Testis (tissue), 2 donors: ENCODE measurements at regions not wholly inside any gene's neighbourhood (a gene's known extent, or its start where the extent isn't known, plus 50 kb on each side); places are given as distances from the start of the nearest gene placed in this dataset.

Experiments
- DNase-seq: peaks from one replicate; pipeline ENCODE4 v3.0.0-alpha.2; 2019
- H3K27ac ChIP-seq, 2 donors: fragments of 200-600 bp; sonication (generic); one replicate each; pipeline ENCODE4 v1.5.1; 2019
- H3K27me3 ChIP-seq: fragments of 200-600 bp; sonication (generic); one replicate; pipeline ENCODE4 v1.5.1; 2019
- H3K36me3 ChIP-seq: fragments of 200-600 bp; sonication (generic); one replicate; pipeline ENCODE4 v1.5.1; 2017; ENCODE audit warnings: low read depth; ENCODE audit errors: missing control alignments
- H3K4me1 ChIP-seq: fragments of 200-600 bp; sonication (generic); one replicate; pipeline ENCODE4 v1.5.1; 2019
- H3K4me3 ChIP-seq, 2 donors: fragments of 200-600 bp; sonication (generic); one replicate each; pipeline ENCODE4 v1.5.1; 2017 to 2019
- H3K9me3 ChIP-seq: fragments of 200-600 bp; sonication (generic); one replicate; pipeline ENCODE4 v1.5.1; 2017
- POLR2A ChIP-seq: fragments of 450-650 bp; IDR thresholded peaks from one replicate; pipeline ENCODE4 v1.6.1; 2017; ENCODE audit warnings: antibody characterized with exemption, mild to moderate bottlenecking, moderate library complexity
- WGBS, 2 donors: methylation state at CpG; one replicate each; pipeline ENCODE4 v1.1.5; 2018; 5-methylcytosine and 5-hydroxymethylcytosine counted together
- intact Hi-C: fragments of 100-400 bp; cut with DNase I; formaldehyde crosslinking; loops from one replicate; pipeline ENCODE4 v1.15.1; 2023; ENCODE audit warnings: low total_unique reads
- TF ChIP-seq, protein P1 (sequence below), 3 experiments: fragments of 450-650 bp in 2 of 3; fragments of 200-600 bp in 1 of 3; sonication (generic) in 1 of 3; IDR thresholded peaks; one replicate each; pipeline ENCODE4 v1.5.1; 2016 to 2019; ENCODE audit warnings: antibody characterized with exemption in 3 of 3, mild to moderate bottlenecking in 2 of 3, moderate library complexity in 1 of 3

GRCh38 chr12:65665817-65666216 is 158.5 kb upstream of the HMGA2 start:
- TF ChIP-seq, protein P1, sequence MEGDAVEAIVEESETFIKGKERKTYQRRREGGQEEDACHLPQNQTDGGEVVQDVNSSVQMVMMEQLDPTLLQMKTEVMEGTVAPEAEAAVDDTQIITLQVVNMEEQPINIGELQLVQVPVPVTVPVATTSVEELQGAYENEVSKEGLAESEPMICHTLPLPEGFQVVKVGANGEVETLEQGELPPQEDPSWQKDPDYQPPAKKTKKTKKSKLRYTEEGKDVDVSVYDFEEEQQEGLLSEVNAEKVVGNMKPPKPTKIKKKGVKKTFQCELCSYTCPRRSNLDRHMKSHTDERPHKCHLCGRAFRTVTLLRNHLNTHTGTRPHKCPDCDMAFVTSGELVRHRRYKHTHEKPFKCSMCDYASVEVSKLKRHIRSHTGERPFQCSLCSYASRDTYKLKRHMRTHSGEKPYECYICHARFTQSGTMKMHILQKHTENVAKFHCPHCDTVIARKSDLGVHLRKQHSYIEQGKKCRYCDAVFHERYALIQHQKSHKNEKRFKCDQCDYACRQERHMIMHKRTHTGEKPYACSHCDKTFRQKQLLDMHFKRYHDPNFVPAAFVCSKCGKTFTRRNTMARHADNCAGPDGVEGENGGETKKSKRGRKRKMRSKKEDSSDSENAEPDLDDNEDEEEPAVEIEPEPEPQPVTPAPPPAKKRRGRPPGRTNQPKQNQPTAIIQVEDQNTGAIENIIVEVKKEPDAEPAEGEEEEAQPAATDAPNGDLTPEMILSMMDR (IDR thresholded peaks at IDR 0.05), result no peak
- TF ChIP-seq POLR2A, result no peak
- WGBS, 2 donors, result 98 to 99% methylated on average over 2 of the region's 2 CpGs
- Histone ChIP-seq H3K4me3 (no peak overlapping the region), H3K9me3 (no peaks in the 10 kb centered on the region), H3K36me3 (no peaks in the 10 kb centered on the region), H3K27me3 (no peaks in the 10 kb centered on the region), H3K27ac (no peak overlapping the region), H3K4me1 (no peaks in the 10 kb centered on the region)
- intact Hi-C loops, result no loop called here
- no peak for DNase-seq

GRCh38 chr12:65666876-65667275 is 157.4 kb upstream of the HMGA2 start:
- Histone ChIP-seq H3K4me1 (no peaks in the 10 kb centered on the region), H3K36me3 (no peaks in the 10 kb centered on the region), H3K27me3 (no peaks in the 10 kb centered on the region), H3K27ac (no peak overlapping the region), H3K9me3 (no peaks in the 10 kb centered on the region), H3K4me3 (no peak overlapping the region)
- DNase-seq, result no peak
- intact Hi-C loops, result no loop called here
- 66 to 70% methylated on average over 2 of the region's 2 CpGs for WGBS, 2 donors
- TF ChIP-seq, protein P1 (IDR thresholded peaks at IDR 0.05), result no peak
- TF ChIP-seq POLR2A, result no peak

DNA sequence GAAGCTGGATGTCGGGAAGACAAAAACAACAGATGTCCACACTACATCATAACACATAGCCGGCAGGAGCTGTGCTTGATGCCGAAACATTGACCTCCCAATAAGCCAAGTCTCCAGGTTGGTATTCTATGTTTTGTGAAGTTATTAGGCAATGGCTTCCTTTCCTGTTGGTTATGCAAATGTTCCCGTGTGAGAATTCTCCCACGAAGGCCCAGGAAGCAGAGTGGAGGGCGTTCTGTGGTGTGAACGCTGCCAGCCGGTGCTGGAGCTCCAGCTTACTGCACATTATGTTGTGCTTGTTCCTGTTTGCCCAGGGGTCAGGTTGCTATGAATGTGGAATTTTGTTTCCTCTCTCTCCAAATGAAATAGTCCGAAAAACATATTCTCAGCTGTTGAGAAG is 156.4 kb upstream of the HMGA2 start:
- DNase-seq, result no peak
- Histone ChIP-seq H3K4me3 (no peak overlapping the region), H3K27me3 (no peaks in the 10 kb centered on the region), H3K27ac (no peak overlapping the region), H3K4me1 (no peaks in the 10 kb centered on the region), H3K36me3 (no peaks in the 10 kb centered on the region), H3K9me3 (no peaks in the 10 kb centered on the region)
- intact Hi-C loops, result no loop called here
- 76 to 84% methylated on average over 9 of the region's 9 CpGs for WGBS, 2 donors
- TF ChIP-seq POLR2A, result no peak
- TF ChIP-seq, protein P1 (IDR thresholded peaks at IDR 0.05), result no peak

DNA sequence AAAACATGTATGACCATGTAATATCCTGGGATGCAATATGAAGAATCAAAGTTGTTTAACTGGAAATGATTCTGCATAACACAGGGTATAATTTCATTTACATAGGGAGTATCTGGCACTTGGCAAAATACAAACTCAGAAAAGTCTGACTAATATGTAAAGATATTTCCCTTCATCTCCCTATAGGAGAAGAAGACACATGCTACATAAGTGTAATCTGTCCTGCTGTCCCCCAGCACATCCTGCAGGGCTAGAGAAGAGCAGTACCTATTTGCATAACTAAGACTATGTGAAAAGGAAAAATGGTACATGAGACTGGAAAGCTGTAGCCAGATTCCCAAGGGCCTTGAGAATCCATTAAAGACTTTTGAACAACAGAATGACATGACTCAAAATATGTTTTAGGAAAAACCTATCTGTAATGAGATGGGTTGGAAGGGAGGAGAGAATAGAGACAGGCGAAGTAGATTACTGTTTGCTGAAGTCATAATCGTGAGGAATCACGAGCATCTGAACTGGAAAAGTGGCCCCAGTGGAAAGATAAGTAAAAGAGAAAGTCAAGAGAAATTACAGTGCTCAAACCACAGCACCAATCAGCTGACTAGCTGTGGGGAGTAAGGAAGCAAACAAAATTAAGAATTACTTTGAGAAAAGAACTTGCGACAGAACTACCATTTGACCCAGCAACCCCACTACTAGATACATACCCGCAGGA is 155.1 kb upstream of the HMGA2 start:
- intact Hi-C loops, result no loop called here
- no peak for DNase-seq
- no peak for TF ChIP-seq POLR2A
- TF ChIP-seq, protein P1 (IDR thresholded peaks at IDR 0.05), result no peak

GRCh38 chr12:65670775-65671174 is 153.5 kb upstream of the HMGA2 start:
- Histone ChIP-seq H3K27ac (no peak overlapping the region), H3K4me3 (no peak overlapping the region), H3K27me3 (no peaks in the 10 kb centered on the region), H3K9me3 (no peaks in the 10 kb centered on the region), H3K36me3 (no peaks in the 10 kb centered on the region), H3K4me1 (no peaks in the 10 kb centered on the region)
- no peak for DNase-seq
- intact Hi-C loops, result no loop called here
- WGBS, 2 donors, result 68 to 74% methylated on average over 3 of the region's 3 CpGs
- TF ChIP-seq POLR2A, result no peak

More for the DNA sequence above, 155.1 kb upstream of the HMGA2 start:
- H3K36me3 ChIP-seq, result no peaks in the 10 kb centered on the region
- no peak overlapping the region for H3K4me3 ChIP-seq
- H3K27me3 ChIP-seq, result no peaks in the 10 kb centered on the region
- no peaks in the 10 kb centered on the region for H3K4me1 ChIP-seq
- no peak overlapping the region for H3K27ac ChIP-seq
- 91 to 94% methylated on average over 5 of the region's 5 CpGs for WGBS, 2 donors
- H3K9me3 ChIP-seq, result no peaks in the 10 kb centered on the region
